H1 (cell line): ENCODE measurements at regions not wholly inside any gene's neighbourhood (a gene's known extent, or its start where the extent isn't known, plus 50 kb on each side); places are given as distances from the start of the nearest gene placed in this dataset.

Experiments
- CTCF ChIA-PET: fragments of 300-600 bp; sonication (Branson Sonifier 250); formaldehyde crosslinking; loops from one replicate; lab custom pipeline; 2021; ENCODE audit not compliant: partially characterized antibody; lab: Charles Lee
- POLR2A ChIA-PET: fragments of 300-600 bp; sonication (Branson Sonifier 250); formaldehyde crosslinking; loops from one replicate; lab custom pipeline; 2021; ENCODE audit warnings: inconsistent platforms; ENCODE audit not compliant: partially characterized antibody; lab: Charles Lee
- DNase-seq, 2 experiments: peaks; one replicate each; pipeline versions ENCODE4 v3.0.0 to v3.0.0-alpha.2; 2010 to 2022; ENCODE audit warnings: low spot score in 2 of 2, low read depth in 1 of 2, mixed read lengths in 1 of 2
- FAIRE-seq: peaks from 2 replicates; lab custom pipeline; 2011; peaks lifted over from hg19 to GRCh38; lab: Jason Lieb, UNC
- H2AFZ ChIP-seq: 2 replicates; pipeline ENCODE4 v1.8.1; 2012; ENCODE audit warnings: low read length, inconsistent platforms
- H2AK5ac ChIP-seq: 2 replicates; pipeline ENCODE4 v1.6.1; 2013; ENCODE audit warnings: low read depth, low read length
- H2BK120ac ChIP-seq: replicated peaks from 2 replicates; pipeline ENCODE3; 2013; ENCODE audit warnings: low read depth, low read length, inconsistent platforms
- H2BK12ac ChIP-seq: 2 replicates; pipeline ENCODE4 v1.6.1; 2013; ENCODE audit warnings: low read depth, low read length
- H2BK15ac ChIP-seq: 2 replicates; pipeline ENCODE4 v1.6.1; 2013; ENCODE audit warnings: low read length
- H2BK20ac ChIP-seq: 2 replicates; pipeline ENCODE4 v1.6.1; 2013; ENCODE audit warnings: low read length
- H2BK5ac ChIP-seq: 2 replicates; pipeline ENCODE4 v1.6.1; 2013; ENCODE audit warnings: low read depth, low read length
- H3K14ac ChIP-seq: 2 replicates; pipeline ENCODE4 v1.6.1; 2013; ENCODE audit warnings: inconsistent platforms; ENCODE audit not compliant: insufficient read length
- H3K18ac ChIP-seq: 2 replicates; pipeline ENCODE4 v1.6.1; 2013; ENCODE audit warnings: low read length; ENCODE audit errors: extremely low read depth
- H3K23ac ChIP-seq: 2 replicates; pipeline ENCODE4 v1.6.1; 2013; ENCODE audit warnings: inconsistent platforms; ENCODE audit not compliant: insufficient read length
- H3K23me2 ChIP-seq: 2 replicates; pipeline ENCODE4 v1.6.1; 2013; ENCODE audit warnings: low read depth, low read length
- H3K27ac ChIP-seq: 2 replicates; pipeline ENCODE4 v1.6.1; 2011; ENCODE audit warnings: low read depth, low read length, inconsistent platforms
- H3K27me3 ChIP-seq, 4 experiments: replicated peaks in 1 of 4; 1 replicate in 1 of 4; 2 replicates in 3 of 4; pipeline versions ENCODE4 v1.6.1 to v1.8.1; 2011 to 2013; ENCODE audit warnings: low read length in 3 of 4, mild to moderate bottlenecking in 3 of 4, inconsistent platforms in 2 of 4, mixed read lengths in 2 of 4, moderate library complexity in 1 of 4; ENCODE audit not compliant: control insufficient read depth in 3 of 4, insufficient read depth in 3 of 4; ENCODE audit errors: extremely low read depth in 1 of 4
- H3K36me3 ChIP-seq, 4 experiments: 2 replicates each; pipeline versions ENCODE4 v1.6.1 to v1.8.1; 2011 to 2013; ENCODE audit warnings: mild to moderate bottlenecking in 4 of 4, low read length in 3 of 4, moderate library complexity in 2 of 4, control low read depth in 1 of 4, inconsistent platforms in 1 of 4; ENCODE audit not compliant: insufficient read depth in 4 of 4, control insufficient read depth in 2 of 4
- H3K4ac ChIP-seq: replicated peaks from 2 replicates; pipeline ENCODE3; 2013; ENCODE audit warnings: low read length, low read depth, mixed read lengths, inconsistent platforms; ENCODE audit not compliant: insufficient read length
- H3K4me1 ChIP-seq, 4 experiments: replicated peaks in 1 of 4; 1 replicate in 1 of 4; 2 replicates in 3 of 4; pipeline versions ENCODE4 v1.6.1 to v1.8.1; 2011 to 2013; ENCODE audit warnings: low read length in 3 of 4, inconsistent platforms in 2 of 4, mixed read lengths in 1 of 4; ENCODE audit not compliant: insufficient read depth in 4 of 4, control insufficient read depth in 3 of 4
- H3K4me2 ChIP-seq, 2 experiments: 2 replicates each; pipeline versions ENCODE4 v1.6.1 to v1.8.1; 2011 to 2013; ENCODE audit warnings: low read depth in 2 of 2, low read length in 2 of 2, control low read depth in 1 of 2, inconsistent platforms in 1 of 2, mild to moderate bottlenecking in 1 of 2; ENCODE audit not compliant: insufficient read depth in 1 of 2
- H3K4me3 ChIP-seq, 4 experiments: fragments of 200-600, 300-600 bp in 1 of 4; sonication (generic), shearing (Covaris generic), sonication (Bioruptor Twin) in 1 of 4; 2 replicates each; pipeline versions ENCODE4 v1.5.1 to v1.8.1; 2011 to 2016; ENCODE audit warnings: low read length in 4 of 4, low read depth in 3 of 4, control low read depth in 2 of 4, inconsistent platforms in 2 of 4, mild to moderate bottlenecking in 2 of 4, mixed read lengths in 1 of 4, moderate library complexity in 1 of 4; ENCODE audit not compliant: insufficient read depth in 2 of 4; ENCODE audit errors: extremely low read depth in 1 of 4
- H3K56ac ChIP-seq: replicated peaks from 2 replicates; pipeline ENCODE3; 2013; ENCODE audit warnings: low read depth, mild to moderate bottlenecking, mixed read lengths, low read length, inconsistent platforms; ENCODE audit not compliant: insufficient read length
- H3K79me1 ChIP-seq: 2 replicates; pipeline ENCODE4 v1.6.1; 2013; ENCODE audit warnings: low read depth, low read length, control low read depth
- H3K79me2 ChIP-seq, 2 experiments: 2 replicates each; pipeline versions ENCODE4 v1.6.1 to v1.8.1; 2012 to 2013; ENCODE audit warnings: low read length in 2 of 2, mild to moderate bottlenecking in 2 of 2, inconsistent platforms in 1 of 2; ENCODE audit not compliant: insufficient read depth in 2 of 2, control insufficient read depth in 1 of 2
- H3K9ac ChIP-seq, 4 experiments: replicated peaks in 1 of 4; 1 replicate in 1 of 4; 2 replicates in 3 of 4; pipeline versions ENCODE4 v1.6.1 to v1.8.1; 2011 to 2013; ENCODE audit warnings: low read depth in 3 of 4, low read length in 3 of 4, control low read depth in 2 of 4, mild to moderate bottlenecking in 2 of 4, moderate library complexity in 2 of 4, inconsistent platforms in 1 of 4; ENCODE audit errors: extremely low read depth in 1 of 4
- H3K9me3 ChIP-seq, 2 experiments: 2 replicates each; pipeline versions ENCODE4 v1.6.1 to v1.8.1; 2012 to 2013; ENCODE audit warnings: mild to moderate bottlenecking in 2 of 2, moderate library complexity in 2 of 2, control low read depth in 1 of 2, inconsistent platforms in 1 of 2, low read depth in 1 of 2, low read length in 1 of 2, mixed read lengths in 1 of 2; ENCODE audit not compliant: insufficient read depth in 2 of 2
- H4K20me1 ChIP-seq, 2 experiments: replicated peaks in 1 of 2; 2 replicates each; pipeline versions ENCODE3 to v1.8.1; 2011 to 2013; ENCODE audit warnings: inconsistent platforms in 2 of 2, low read length in 2 of 2, mild to moderate bottlenecking in 1 of 2; ENCODE audit not compliant: insufficient read depth in 2 of 2, control insufficient read depth in 1 of 2
- H4K5ac ChIP-seq: 2 replicates; pipeline ENCODE4 v1.6.1; 2013; ENCODE audit warnings: low read length, low read depth, mixed read lengths, inconsistent platforms; ENCODE audit not compliant: insufficient read length
- H4K8ac ChIP-seq: 2 replicates; pipeline ENCODE4 v1.8.0; 2013; ENCODE audit warnings: mild to moderate bottlenecking, moderate library complexity, low read length, inconsistent platforms; ENCODE audit not compliant: insufficient read depth; ENCODE audit errors: extremely low read depth
- H4K91ac ChIP-seq: replicated peaks from 2 replicates; pipeline ENCODE3; 2013; ENCODE audit warnings: low read length, mixed read lengths, inconsistent platforms; ENCODE audit not compliant: insufficient read length
- BRCA1 ChIP-seq: IDR thresholded peaks from 2 replicates; pipeline ENCODE4 v1.6.1; 2012; ENCODE audit warnings: low read depth, low read length, improper control_type of control experiment
- WGBS, 2 experiments: shearing (Covaris generic) in 1 of 2; methylation state at CpG; one replicate each; pipeline versions ENCODE4 v1.1.6 to v1.1.7; 2013 to 2015; ENCODE audit warnings: low lambda C conversion rate in 2 of 2, mixed read lengths in 2 of 2, inconsistent platforms in 1 of 2, low coverage in 1 of 2, missing lambda C conversion rate in 1 of 2; ENCODE audit not compliant: insufficient replicate concordance in 2 of 2, insufficient coverage in 1 of 2, insufficient read length in 1 of 2; ENCODE audit errors: extremely low coverage in 1 of 2, missing lambda C conversion rate in 1 of 2; 5-methylcytosine and 5-hydroxymethylcytosine counted together

- CTCF ChIA-PET, result interaction anchor here (1.0 to 1.8 kb wide), 7 partner anchors 11 to 110 kb away, joined by 3 to 5 read pairs (median 3); no protein-coding TSS in a partner anchor
- no peak overlapping the region; the same call in 1 of the 2 replicates for H2BK15ac ChIP-seq
- no peak overlapping the region for H2AK5ac ChIP-seq
Observed at GRCh38 chr5:167945542-167946384, 345.7 kb upstream of the WWC1 start.

More at GRCh38 chr5:167945542-167946384, 345.7 kb upstream of the WWC1 start:
- no peak overlapping the region for H2BK120ac ChIP-seq
- H3K23ac ChIP-seq, result no peak overlapping the region
- H4K20me1 ChIP-seq, result no peaks in the 10 kb centered on the region
- no peaks in the 10 kb centered on the region for H3K79me2 ChIP-seq
- DNase-seq, result no peak
- POLR2A ChIA-PET, result interaction anchor here (0.8 kb wide), 1 partner anchor 14 kb away, joined by 3 read pairs; no protein-coding TSS in a partner anchor
- H3K27me3 ChIP-seq, result no peaks in the 10 kb centered on the region
- no peak overlapping the region for H2AFZ ChIP-seq
- H2BK5ac ChIP-seq, result no peak overlapping the region
- H3K4me2 ChIP-seq, result no peak overlapping the region
- H3K36me3 ChIP-seq, result no peaks in the 10 kb centered on the region
- no peak overlapping the region for H3K14ac ChIP-seq
- peaks cover 0 to 4% (median 2%) of the 10 kb centered on the region in 4 experiments; a peak in 3 of 7 replicates for H3K4me1 ChIP-seq
- H3K79me1 ChIP-seq, result no peaks in the 10 kb centered on the region
- no peak overlapping the region for H4K8ac ChIP-seq
- no peak overlapping the region for H4K91ac ChIP-seq
- no peak overlapping the region for H3K9ac ChIP-seq
- FAIRE-seq, result no peak
- H3K9me3 ChIP-seq, result no peaks in the 10 kb centered on the region
- H3K27ac ChIP-seq, result no peak overlapping the region
- no peaks in the 10 kb centered on the region for H3K23me2 ChIP-seq
- H3K4ac ChIP-seq, result no peak overlapping the region
- no peak overlapping the region for H2BK20ac ChIP-seq
- no peak for TF ChIP-seq BRCA1
- TF ChIP-seq, all 59 proteins: peak for 0
- WGBS, 2 experiments, result 82% methylated on average over 14 of the region's 14 CpGs; no CpG with 5 or more reads in 1 of the 2 experiments
- Histone ChIP-seq H3K56ac (no peak overlapping the region), H3K18ac (no peak overlapping the region), H2BK12ac (no peak overlapping the region), H3K4me3 (no peak overlapping the region), H4K5ac (no peak overlapping the region)
